ENCODE measurements at regions not wholly inside any gene's neighbourhood (a gene's known extent, or its start where the extent isn't known, plus 50 kb on each side); places are given as distances from the start of the nearest gene placed in this dataset.

DNA sequence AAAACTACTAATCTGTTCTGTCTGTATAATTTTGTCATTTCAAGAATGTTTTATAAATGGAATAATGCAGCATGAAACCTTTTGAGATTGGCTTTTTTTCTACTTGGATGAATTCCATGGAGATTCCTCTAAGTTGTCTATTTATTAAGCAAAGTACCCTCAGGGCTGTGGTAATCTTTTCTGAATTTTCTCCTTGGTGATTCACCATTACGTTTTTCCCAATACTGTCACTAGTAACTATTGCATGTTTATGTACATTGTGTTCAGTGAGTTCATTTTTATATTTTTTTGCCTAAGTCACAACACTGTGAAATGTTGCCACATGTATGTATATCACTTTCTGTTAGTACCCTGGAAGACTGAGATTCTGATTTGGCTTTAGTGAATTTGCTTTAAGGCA lies 177.0 kb upstream of the GRIN3A start:
- Mint-ChIP-seq H3K9me3 (peaks cover 18% of the 10 kb centered on the region), H3K4me1 (ENCODE audit: low read depth) (no peaks in the 10 kb centered on the region), H3K4me3 (no peak overlapping the region), H3K27ac (no peak overlapping the region), H3K27me3 (ENCODE audit: insufficient read depth) (no peaks in the 10 kb centered on the region; the same call in 1 of the 2 replicates), H3K36me3 (ENCODE audit: low read depth) (no peaks in the 10 kb centered on the region)
- TF ChIP-seq, protein P1, sequence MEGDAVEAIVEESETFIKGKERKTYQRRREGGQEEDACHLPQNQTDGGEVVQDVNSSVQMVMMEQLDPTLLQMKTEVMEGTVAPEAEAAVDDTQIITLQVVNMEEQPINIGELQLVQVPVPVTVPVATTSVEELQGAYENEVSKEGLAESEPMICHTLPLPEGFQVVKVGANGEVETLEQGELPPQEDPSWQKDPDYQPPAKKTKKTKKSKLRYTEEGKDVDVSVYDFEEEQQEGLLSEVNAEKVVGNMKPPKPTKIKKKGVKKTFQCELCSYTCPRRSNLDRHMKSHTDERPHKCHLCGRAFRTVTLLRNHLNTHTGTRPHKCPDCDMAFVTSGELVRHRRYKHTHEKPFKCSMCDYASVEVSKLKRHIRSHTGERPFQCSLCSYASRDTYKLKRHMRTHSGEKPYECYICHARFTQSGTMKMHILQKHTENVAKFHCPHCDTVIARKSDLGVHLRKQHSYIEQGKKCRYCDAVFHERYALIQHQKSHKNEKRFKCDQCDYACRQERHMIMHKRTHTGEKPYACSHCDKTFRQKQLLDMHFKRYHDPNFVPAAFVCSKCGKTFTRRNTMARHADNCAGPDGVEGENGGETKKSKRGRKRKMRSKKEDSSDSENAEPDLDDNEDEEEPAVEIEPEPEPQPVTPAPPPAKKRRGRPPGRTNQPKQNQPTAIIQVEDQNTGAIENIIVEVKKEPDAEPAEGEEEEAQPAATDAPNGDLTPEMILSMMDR (IDR thresholded peaks at IDR 0.05), result no peak
- no peak for DNase-seq

DNA sequence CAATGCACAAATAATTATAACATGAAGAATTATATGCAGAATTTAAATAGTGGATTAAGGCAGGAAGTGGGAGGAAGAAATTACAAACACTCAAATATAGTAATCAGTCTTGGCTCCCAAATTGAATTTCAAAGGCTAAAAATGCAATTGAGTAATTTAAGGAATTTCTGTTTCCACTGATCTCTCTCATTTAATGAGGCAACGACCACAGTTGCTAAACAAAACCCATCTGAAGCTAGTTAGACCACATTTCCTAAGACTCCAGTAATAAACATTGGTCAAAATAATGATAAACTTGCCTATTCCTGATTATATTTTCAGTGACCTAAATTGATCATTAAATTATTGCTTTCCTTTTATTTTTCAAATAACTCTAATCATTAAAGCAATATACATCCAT lies 174.3 kb upstream of the GRIN3A start:
- H3K27me3 Mint-ChIP-seq (ENCODE audit: insufficient read depth), result no peaks in the 10 kb centered on the region; the same call in 1 of the 2 replicates
- no peaks in the 10 kb centered on the region for H3K4me1 Mint-ChIP-seq (ENCODE audit: low read depth)
- no peak for DNase-seq
- H3K27ac Mint-ChIP-seq, result no peak overlapping the region
- no peak overlapping the region for H3K4me3 Mint-ChIP-seq
- TF ChIP-seq, protein P1 (IDR thresholded peaks at IDR 0.05), result no peak
- peaks cover 18% of the 10 kb centered on the region for H3K9me3 Mint-ChIP-seq
- peaks cover 2% of the 10 kb centered on the region; the same call in 1 of the 2 replicates for H3K36me3 Mint-ChIP-seq (ENCODE audit: low read depth)

DNA sequence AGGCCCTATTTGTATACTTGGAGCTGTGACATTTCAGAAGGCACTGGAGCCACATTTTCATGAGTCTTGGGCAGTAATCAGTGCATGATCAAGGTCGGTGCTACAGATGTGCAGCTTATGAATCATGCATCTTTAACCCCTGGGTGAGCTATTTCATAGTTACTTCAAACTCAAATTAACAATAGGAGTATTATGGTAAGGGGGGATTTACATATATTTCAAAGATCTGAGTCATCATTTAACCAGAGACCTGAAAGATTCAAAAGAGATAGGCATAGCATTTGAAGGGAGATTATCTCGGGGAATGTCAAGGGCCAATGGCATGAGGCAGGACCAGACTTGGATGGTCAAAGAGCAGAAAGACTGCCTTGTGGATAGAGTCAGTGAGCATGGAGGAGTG lies 169.0 kb upstream of the GRIN3A start:
- Mint-ChIP-seq H3K9me3 (peaks cover 29% of the 10 kb centered on the region), H3K27me3 (ENCODE audit: insufficient read depth) (no peaks in the 10 kb centered on the region; the same call in 1 of the 2 replicates), H3K4me3 (no peak overlapping the region), H3K4me1 (ENCODE audit: low read depth) (no peaks in the 10 kb centered on the region), H3K36me3 (ENCODE audit: low read depth) (peaks cover 6% of the 10 kb centered on the region; the same call in 1 of the 2 replicates), H3K27ac (no peak overlapping the region)
- TF ChIP-seq, protein P1 (IDR thresholded peaks at IDR 0.05), result no peak
- no peak for DNase-seq

DNA sequence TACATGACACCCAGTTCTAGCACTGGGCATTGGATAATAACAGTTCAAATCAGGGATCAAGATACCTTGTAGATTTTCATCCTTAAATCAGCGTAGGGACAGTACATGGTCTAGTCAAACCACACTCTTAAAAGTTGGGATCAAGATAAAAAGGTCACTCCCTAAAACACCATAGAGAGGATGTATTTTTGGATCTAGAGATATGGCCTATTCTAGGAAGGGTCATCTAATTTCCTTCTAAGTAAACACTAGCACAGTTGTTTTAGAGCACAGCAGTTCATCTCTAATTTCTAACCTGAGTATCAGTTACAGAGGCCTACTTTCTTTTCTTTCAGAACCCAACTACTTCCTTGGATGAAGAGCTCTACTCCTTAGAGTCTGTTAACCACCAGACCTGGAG lies 166.4 kb upstream of the GRIN3A start:
- Mint-ChIP-seq H3K4me3 (no peak overlapping the region), H3K36me3 (ENCODE audit: low read depth) (peaks cover 6% of the 10 kb centered on the region; the same call in 1 of the 2 replicates), H3K27ac (no peak overlapping the region), H3K4me1 (ENCODE audit: low read depth) (no peaks in the 10 kb centered on the region), H3K27me3 (ENCODE audit: insufficient read depth) (no peaks in the 10 kb centered on the region), H3K9me3 (peaks cover 26% of the 10 kb centered on the region)
- DNase-seq, result no peak
- TF ChIP-seq, protein P1 (IDR thresholded peaks at IDR 0.05), result no peak

DNA sequence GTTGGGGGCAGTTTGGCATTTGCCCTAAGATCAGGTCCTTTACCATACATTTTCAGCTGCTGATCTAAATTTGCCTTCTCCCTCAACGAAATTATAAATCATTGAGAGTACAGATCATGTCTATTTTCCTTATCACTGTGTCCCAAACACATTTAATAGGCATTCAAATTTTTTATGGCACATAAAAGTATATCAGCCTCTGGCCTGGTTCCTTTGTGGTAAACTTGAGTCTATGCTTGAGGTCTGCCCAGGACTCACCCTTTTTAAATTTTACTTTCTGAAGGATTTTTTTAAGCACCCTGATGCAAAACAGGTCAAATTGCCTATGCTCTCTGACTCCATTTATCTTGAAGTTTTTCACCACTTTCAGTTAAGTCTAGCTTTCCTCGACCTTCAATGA lies 163.6 kb upstream of the GRIN3A start:
- peaks cover 17% of the 10 kb centered on the region for H3K9me3 Mint-ChIP-seq
- TF ChIP-seq, protein P1 (IDR thresholded peaks at IDR 0.05), result no peak
- H3K27me3 Mint-ChIP-seq (ENCODE audit: insufficient read depth), result no peaks in the 10 kb centered on the region
- H3K4me3 Mint-ChIP-seq, result no peak overlapping the region
- DNase-seq, result no peak
- no peaks in the 10 kb centered on the region for H3K36me3 Mint-ChIP-seq (ENCODE audit: low read depth)
- H3K4me1 Mint-ChIP-seq (ENCODE audit: low read depth), result no peaks in the 10 kb centered on the region
- H3K27ac Mint-ChIP-seq, result no peak overlapping the region

GRCh38 chr9:101897196-101897595 lies 158.7 kb upstream of the GRIN3A start:
- H3K27ac Mint-ChIP-seq, result no peak overlapping the region

More at GRCh38 chr9:101897196-101897595, 158.7 kb upstream of the GRIN3A start:
- TF ChIP-seq, protein P1 (IDR thresholded peaks at IDR 0.05), result no peak
- Mint-ChIP-seq H3K36me3 (ENCODE audit: low read depth) (no peaks in the 10 kb centered on the region), H3K9me3 (peaks cover 31% of the 10 kb centered on the region), H3K4me1 (ENCODE audit: low read depth) (no peaks in the 10 kb centered on the region), H3K4me3 (no peak overlapping the region), H3K27me3 (ENCODE audit: insufficient read depth) (no peaks in the 10 kb centered on the region; the same call in 1 of the 2 replicates)
- no peak for DNase-seq
